ENCODE measurements at regions not wholly inside any gene's neighbourhood (a gene's known extent, or its start where the extent isn't known, plus 50 kb on each side); places are given as distances from the start of the nearest gene placed in this dataset.

DNA sequence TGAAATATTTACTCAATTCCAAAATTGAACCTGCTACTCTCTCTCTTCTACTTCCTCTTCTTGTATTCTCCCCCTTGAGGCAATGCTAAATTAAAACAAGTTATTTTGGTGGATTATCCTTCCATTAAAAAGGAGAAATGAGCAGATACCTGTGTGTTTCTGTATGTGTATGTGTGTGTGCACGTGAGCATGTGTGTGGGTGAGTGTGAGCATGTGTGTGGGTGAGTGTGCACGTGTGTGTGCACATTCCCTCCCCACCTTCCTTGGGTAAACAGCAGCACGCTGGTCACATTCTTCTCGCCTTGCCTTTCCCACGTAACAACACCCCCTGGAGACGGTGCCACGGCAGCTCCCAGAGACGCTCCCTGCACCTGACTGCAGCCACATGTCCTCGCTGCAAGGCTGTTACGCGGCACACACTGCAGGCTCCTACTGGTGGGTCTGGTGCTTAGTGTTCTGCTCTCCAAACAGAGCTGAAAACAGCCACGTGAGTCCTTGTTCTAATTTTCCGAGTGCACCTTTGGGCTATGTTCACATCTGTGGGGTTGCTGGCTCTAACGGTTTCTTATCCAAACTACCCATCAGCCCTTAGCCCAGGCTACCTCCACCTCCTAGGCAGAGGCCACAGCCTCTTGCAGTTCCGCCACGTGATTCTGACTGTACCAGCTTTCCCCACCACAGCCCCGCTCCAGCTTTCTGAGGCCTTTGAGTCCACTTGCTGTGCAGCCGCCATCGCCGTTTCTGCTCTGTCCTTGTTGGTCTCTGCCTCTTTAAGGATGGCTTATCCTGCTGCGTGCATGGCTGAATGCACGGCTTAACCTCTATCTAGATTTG is 123.4 kb downstream of the CTTN start:
- DNase-seq = no peak

GRCh38 chr11:70522309-70522592 is 123.9 kb downstream of the CTTN start:
- no peak for DNase-seq

DNA sequence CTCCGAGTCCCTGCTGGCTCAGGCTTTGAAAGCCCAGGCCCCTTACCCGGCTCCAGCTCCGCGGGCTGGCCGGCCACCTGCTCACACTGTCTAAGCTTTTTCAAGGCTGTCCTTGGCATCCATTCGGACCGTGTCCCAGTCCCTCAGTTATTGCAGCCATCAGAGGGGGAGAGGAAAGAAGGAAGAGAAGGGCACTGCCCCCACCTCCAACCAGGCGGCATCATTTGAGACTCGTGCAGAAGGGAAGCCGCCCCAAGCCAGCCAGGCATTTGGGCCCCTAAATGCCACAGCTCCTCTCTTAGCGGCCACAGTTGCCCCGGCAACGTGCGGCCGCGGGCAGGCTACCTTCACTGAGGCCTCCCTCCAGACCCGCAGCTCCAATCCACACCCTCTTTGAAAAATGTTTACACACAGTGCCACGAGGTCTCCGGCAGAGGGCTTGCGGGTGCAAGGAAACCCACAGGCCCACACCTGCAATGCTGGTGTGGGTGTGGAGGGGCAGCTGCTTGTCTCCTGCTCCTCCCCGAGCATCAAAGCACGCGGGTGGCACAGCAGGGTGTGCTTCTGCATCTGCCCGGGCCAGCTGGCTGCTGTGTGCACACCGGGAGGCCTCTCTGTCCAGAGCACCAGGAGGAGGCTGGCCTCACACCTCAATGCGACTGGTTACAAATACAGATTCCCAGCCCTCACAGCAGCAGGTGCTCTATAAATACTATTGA is 124.4 kb downstream of the CTTN start:
- peak; percentile 32 for DNase-seq

GRCh38 chr11:70523384-70524095 is 125.2 kb downstream of the CTTN start:
- no peak for DNase-seq

DNA sequence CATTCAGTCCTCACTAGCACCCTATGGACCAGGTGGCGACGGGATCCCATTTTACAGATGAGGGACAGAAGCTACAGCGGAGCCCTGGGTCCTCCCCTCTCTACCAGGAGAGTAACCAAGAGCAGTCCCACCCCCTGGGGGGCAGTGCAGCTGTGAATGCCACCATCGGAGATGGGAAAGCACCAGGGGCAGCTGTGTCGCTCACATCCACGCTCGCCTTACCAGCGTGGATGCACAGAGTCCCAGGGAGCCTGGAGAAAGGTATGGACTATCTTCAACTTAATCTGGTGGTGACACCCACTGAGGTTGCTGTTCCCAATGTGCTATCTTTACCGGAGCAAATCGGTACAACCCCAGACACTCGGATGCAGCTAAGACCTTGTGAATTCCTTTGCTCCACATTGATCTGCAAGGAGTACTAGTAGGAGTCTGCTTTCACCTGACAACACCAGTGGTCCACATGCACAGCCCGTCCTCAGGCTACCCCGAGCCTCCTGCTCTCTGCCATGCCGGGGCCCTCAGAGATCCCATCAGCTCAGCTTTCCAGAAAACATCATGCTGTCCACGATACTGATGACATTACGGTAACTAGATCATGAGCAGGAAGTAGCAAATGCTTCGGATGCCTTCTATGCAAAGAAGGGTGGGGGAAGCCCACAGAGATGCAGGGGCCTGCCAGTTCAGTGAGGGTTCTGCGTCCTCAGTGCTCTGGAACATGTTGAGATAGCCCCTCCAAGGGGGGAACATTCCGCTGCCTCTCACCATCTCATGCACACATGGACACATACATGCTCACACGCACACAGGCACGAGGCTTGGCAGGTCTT is 126.0 kb downstream of the CTTN start:
- no peak for DNase-seq

- DNase-seq = no peak
Measured at GRCh38 chr11:70525006-70525405, 126.7 kb downstream of the CTTN start.

GRCh38 chr11:70525466-70525865 is 127.1 kb downstream of the CTTN start:
- DNase-seq = no peak

DNA sequence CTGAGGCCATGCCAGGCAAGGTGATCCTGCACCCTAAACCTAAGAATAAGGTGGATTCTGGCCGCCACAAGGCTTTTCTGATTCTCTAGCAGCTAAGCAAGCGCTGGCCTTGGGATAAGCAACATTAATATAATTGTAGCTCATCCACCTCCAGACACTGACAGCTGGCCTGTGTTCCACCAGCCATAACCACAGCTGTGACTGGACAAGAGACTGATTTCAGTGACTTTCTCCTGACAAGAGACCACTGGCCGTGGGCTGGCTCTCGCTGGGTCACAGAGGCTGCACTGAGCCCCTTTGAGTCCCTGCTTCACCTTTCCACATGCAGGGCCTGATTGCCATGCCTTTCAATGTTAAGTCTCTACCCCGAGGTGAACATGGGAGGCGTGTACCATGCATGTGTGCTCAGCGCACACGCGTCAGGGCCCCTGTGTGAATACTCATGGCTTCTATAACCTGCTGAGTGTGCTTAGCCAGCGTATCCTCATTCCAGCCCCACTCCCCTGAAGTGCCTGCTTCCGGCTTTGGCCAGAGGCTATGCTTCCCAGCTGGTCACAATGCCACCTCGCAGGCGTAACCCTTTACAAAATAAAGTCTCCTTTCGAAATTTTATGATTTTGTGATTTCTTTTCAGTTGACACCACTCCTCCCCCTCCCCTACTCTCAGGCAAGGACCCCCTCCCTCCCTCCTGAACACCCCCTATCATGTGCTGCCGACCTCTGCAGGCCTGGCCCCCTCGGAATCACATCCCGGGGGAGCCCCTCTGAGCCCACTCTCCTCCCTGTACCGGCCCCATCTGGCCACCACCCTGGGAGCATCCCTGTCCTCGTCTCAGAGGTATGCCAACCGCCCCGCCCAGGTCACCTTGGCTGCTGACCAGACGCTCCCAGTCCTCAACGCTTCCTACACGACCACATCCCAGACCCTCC is 128.1 kb downstream of the CTTN start:
- DNase-seq = no peak

- no peak for DNase-seq
Measured at GRCh38 chr11:70527046-70527395, 128.7 kb downstream of the CTTN start.

DNA sequence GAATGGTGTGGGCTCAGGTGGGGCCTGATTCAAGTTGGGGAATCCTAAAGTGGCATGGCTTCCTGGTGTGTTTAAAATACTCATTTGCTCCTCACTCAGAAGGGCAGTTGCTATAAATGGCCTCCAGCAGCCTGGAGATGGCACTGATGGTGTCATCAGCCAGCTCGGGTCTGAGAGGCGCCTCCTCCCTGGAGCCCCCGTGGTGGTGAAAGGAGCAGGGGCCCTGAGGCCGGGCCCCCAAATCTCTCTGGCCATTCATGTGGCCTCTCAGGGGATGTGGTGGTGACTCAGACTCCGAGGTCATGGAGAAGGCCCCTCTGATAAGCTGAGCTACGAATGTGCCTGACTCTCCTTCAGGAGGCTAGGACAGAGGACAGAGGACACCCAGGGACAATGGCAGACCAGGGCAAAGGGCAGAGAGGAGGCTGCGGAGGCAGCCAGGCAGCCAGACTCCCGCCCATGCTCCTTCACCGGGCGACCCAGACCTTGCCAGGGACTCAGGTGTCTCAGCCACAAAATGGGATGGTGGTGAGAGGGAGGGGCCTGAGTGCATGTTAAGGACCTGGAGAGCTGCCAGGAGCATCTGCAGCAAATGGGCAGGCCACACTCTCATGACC is 129.2 kb downstream of the CTTN start:
- DNase-seq = no peak

DNA sequence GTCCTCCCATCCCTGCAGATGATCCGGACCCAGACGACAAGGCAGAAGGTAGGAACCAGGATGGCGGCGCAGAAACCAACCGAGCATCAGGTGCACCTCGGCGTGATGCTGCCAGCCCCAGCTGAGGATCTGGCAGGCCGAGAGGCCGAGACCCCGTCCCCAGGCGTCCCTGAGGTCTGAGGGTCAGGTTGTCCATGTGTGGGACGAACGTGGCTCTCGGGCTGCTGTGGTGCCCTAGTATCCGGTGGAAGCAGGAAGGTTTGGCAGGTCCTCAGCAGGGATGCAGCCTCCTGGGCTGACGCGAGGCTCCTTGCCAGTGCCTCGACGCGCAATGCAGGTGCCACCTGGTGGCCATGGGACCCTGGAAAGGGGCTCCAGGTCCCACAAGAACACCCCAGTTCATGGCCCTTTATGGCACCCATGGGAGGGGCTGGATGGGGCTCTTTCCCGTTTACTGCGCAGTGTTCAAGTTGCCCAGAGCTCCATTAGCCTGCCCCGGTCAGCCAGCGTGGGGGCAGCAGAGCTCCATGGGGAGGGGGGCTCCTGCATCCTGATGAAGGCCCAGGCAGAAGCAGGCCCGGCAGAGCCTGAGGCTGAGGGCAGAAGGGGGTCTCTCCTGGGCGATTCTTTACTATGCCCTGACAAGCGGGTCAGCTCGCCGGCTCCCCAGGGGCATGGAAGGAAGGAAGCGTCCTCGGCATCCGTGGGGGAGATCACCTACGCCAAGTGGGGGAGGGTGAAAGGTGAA is 129.9 kb downstream of the CTTN start:
- no peak for DNase-seq

DNA sequence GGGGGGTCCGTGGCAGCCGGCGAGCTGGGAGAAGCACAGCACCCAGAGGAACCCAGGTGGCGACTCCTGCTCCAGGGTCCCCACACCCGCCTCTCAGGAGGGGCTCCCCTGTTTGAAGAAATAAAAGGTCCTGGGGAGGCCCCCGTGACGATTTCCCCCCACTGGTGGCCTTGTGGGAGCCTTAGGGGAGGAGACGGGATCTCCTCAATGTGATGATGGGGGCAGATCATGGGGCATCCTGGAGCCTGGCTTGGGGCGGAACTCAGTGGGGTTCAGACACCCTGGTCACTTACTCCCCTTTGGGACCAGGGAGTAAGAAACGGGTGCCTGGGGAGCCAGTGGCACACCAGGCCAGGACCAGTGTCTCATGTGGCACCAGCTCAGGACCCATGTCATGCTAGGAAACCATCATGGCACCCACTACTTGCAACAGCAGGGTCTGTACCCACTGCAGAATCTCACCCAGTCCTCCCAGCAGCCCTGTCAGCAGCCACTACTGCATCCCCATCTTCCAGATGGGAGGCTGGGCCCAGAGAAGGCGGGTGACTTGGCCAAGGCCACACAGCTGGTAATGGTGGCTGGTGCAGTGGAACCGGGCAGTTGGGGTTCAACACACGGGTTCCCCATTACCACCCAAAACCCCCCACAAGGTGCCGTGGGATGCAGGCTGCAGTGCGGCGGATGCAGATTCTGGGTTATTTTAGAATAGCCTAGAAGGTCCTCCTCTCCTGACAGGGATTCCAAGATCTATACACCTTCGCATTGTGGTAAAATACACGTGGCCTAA is 130.7 kb downstream of the CTTN start:
- DNase-seq = no peak

GRCh38 chr11:70530010-70530409 is 131.7 kb downstream of the CTTN start:
- no peak for DNase-seq

DNA sequence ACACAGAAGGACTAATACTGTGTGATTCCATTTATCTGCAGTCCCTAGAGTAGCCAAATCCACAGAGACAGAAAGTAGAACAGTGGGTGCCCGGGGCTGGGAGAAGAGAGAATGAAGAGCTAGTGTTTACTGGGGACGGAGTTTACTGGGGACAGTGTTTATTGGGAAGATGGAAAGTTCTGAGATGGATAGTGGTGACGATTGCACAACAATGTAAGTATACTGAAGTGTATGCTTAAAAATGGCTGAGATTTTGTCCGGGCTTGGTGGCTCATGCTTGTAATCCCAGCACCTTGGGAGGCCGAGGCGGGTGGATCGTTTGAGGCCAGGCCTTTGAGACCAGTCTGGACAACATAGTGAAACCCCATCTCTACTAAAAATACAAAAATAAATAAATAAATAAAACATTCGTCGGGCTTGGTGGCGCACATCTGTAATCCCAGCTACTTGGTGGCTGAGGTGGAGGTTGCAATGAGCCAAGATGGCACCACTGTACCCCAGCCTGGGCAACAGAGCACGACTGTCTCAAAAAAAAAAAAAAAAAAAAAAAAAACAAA is 132.4 kb downstream of the CTTN start:
- DNase-seq = no peak

- no peak for DNase-seq
Measured at GRCh38 chr11:70531281-70532065, 133.1 kb downstream of the CTTN start.

- no peak for DNase-seq
Measured at GRCh38 chr11:70532066-70532440, 133.7 kb downstream of the CTTN start.

DNA sequence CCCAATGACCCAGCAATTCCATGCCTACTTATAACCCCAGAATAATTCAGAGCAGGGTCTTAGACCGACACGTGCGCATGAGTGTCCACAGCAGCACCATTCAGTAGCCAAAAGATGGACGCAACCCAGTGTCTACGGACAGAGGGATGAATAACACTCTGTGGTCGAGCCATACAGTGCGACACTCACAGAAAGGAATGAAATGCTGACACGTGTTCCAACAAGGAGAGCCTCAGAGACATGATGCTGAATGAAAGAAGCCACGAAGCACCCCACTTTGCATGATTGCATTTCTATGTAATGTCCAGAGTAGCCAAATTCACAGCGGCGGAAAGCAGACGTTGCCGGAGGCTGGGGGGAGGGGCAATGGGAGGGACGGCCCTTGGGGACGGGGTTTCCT is 134.4 kb downstream of the CTTN start:
- no peak for DNase-seq
